ENCODE measurements at regions not wholly inside any gene's neighbourhood (a gene's known extent, or its start where the extent isn't known, plus 50 kb on each side); places are given as distances from the start of the nearest gene placed in this dataset.
"Not testable (repeated sequence)": the region's sequence is repeated elsewhere in the genome, so short reads cannot be mapped to it uniquely, and the experiment has no call there.

GRCh38 chrX:112235547-112235946 lies 153.0 kb upstream of the TRPC5 start:
- ATAC-seq (no peak), DNase-seq (no peak)
- no peaks in the 10 kb centered on the region for H3K9me3 ChIP-seq
- H3K4me1 ChIP-seq = no peaks in the 10 kb centered on the region
- H3K27me3 ChIP-seq = no peaks in the 10 kb centered on the region
- no peak overlapping the region for H3K4me3 ChIP-seq
- no peak overlapping the region for H3K27ac ChIP-seq
- no peaks in the 10 kb centered on the region for H3K36me3 ChIP-seq
- intact Hi-C loops (cut with DNase I) = no loop called here
- TF ChIP-seq CTCF (IDR thresholded peaks at IDR 0.05) = no peak

- Histone ChIP-seq H3K4me3 (no peak overlapping the region), H3K9me3 (no peaks in the 10 kb centered on the region), H3K4me1 (no peaks in the 10 kb centered on the region), H3K36me3 (no peaks in the 10 kb centered on the region), H3K27me3 (no peaks in the 10 kb centered on the region), H3K27ac (no peak overlapping the region)
- TF ChIP-seq CTCF (IDR thresholded peaks at IDR 0.05) = no peak
- intact Hi-C loops (cut with DNase I) = no loop called here
- no peak for DNase-seq
- no peak for ATAC-seq
Observed at GRCh38 chrX:112233164-112233563, 150.6 kb upstream of the TRPC5 start.

GRCh38 chrX:112226795-112227194 lies 144.2 kb upstream of the TRPC5 start:
- H3K27me3 ChIP-seq; ATAC-seq; H3K36me3 ChIP-seq; H3K4me3 ChIP-seq; DNase-seq; H3K9me3 ChIP-seq; H3K27ac ChIP-seq; intact Hi-C loops (cut with DNase I); H3K4me1 ChIP-seq: not testable (repeated sequence)

- ATAC-seq = no peak
- Histone ChIP-seq H3K9me3 (no peaks in the 10 kb centered on the region), H3K4me1 (no peaks in the 10 kb centered on the region), H3K27me3 (no peaks in the 10 kb centered on the region), H3K27ac (no peak overlapping the region), H3K36me3 (no peaks in the 10 kb centered on the region), H3K4me3 (no peak overlapping the region)
- intact Hi-C loops (cut with DNase I) = no loop called here
- TF ChIP-seq CTCF (IDR thresholded peaks at IDR 0.05) = no peak
- DNase-seq = no peak
Observed at GRCh38 chrX:112223391-112223790, 140.8 kb upstream of the TRPC5 start.

- ATAC-seq (no peak), DNase-seq (no peak)
- no peak overlapping the region for H3K27ac ChIP-seq
- H3K4me3 ChIP-seq = no peak overlapping the region
- no peaks in the 10 kb centered on the region for H3K36me3 ChIP-seq
- no peak for TF ChIP-seq CTCF (IDR thresholded peaks at IDR 0.05)
- intact Hi-C loops (cut with DNase I) = no loop called here
- no peaks in the 10 kb centered on the region for H3K9me3 ChIP-seq
- H3K27me3 ChIP-seq = no peaks in the 10 kb centered on the region
- no peaks in the 10 kb centered on the region for H3K4me1 ChIP-seq
Observed at GRCh38 chrX:112218388-112218787, 135.8 kb upstream of the TRPC5 start.

- no peak for TF ChIP-seq CTCF (IDR thresholded peaks at IDR 0.05)
- no peak for DNase-seq
- H3K36me3 ChIP-seq = no peaks in the 10 kb centered on the region
- H3K27ac ChIP-seq = no peak overlapping the region
- ATAC-seq = no peak
- H3K27me3 ChIP-seq = no peaks in the 10 kb centered on the region
- intact Hi-C loops (cut with DNase I) = no loop called here
- H3K4me1 ChIP-seq = no peaks in the 10 kb centered on the region
- no peaks in the 10 kb centered on the region for H3K9me3 ChIP-seq
- H3K4me3 ChIP-seq = no peak overlapping the region
Observed at GRCh38 chrX:112211459-112211858, 128.9 kb upstream of the TRPC5 start.

Measured in upper lobe of right lung (tissue), 1 donor.